Stimulated activated CD8-positive, alpha-beta memory T cell treated with anti-CD3 and anti-CD28 coated beads, Interleukin-4, amount 100 ng/mL, for 4 hours (primary cell): ENCODE measurements at regions not wholly inside any gene's neighbourhood (a gene's known extent, or its start where the extent isn't known, plus 50 kb on each side); places are given as distances from the start of the nearest gene placed in this dataset.
A peak's percentile ranks its signal among the peaks of the same experiment; 100 is the strongest.
"Not testable (repeated sequence)": the region's sequence is repeated elsewhere in the genome, so short reads cannot be mapped to it uniquely, and the experiment has no call there.

Experiments used
- DNase-seq, 2 donors: peaks; one replicate each; pipeline ENCODE4 v3.0.0-alpha.2; 2020; ENCODE audit warnings: low read depth in 2 of 2, low spot score in 1 of 2

GRCh38 chr14:99995700-99996356 is 69.4 kb upstream of the EVL start:
- peak; percentile 34 for DNase-seq

- no peak for DNase-seq
These were observed 68.2 kb upstream of the EVL start for GRCh38 chr14:99996951-99997571.

- not testable (repeated sequence) for DNase-seq
These were observed 64.8 kb upstream of the EVL start for GRCh38 chr14:100000398-100000797.

- DNase-seq: no peak
These were observed 60.8 kb upstream of the EVL start for GRCh38 chr14:100004392-100004791.

- DNase-seq: no peak
These were observed 58.0 kb upstream of the EVL start for GRCh38 chr14:100007254-100007653.

- not testable (repeated sequence) for DNase-seq
These were observed 55.4 kb upstream of the EVL start for GRCh38 chr14:100009802-100010201.

GRCh38 chr14:100010679-100011078 is 54.5 kb upstream of the EVL start:
- DNase-seq: no peak

GRCh38 chr14:100011628-100012325 is 53.4 kb upstream of the EVL start:
- DNase-seq: no peak

GRCh38 chr14:100012478-100013327 is 52.5 kb upstream of the EVL start:
- DNase-seq: no peak

GRCh38 chr14:100015251-100015655 is 50.0 kb upstream of the EVL start:
- no peak for DNase-seq
